HG03135 (cell line): ENCODE measurements at regions not wholly inside any gene's neighbourhood (a gene's known extent, or its start where the extent isn't known, plus 50 kb on each side); places are given as distances from the start of the nearest gene placed in this dataset.

ENCODE experiments used
- ATAC-seq: cut with Tn5 transposase; IDR thresholded peaks from one replicate; pipeline ENCODE4 v1.9.1; 2021; ENCODE audit warnings: mild to moderate bottlenecking, moderate library complexity; ENCODE audit not compliant: unreplicated experiment

- no peak for ATAC-seq
These were observed 54.1 kb upstream of the PRLR start for GRCh38 chr5:35284364-35284763.

GRCh38 chr5:35282810-35283209 lies 52.5 kb upstream of the PRLR start:
- ATAC-seq, result no peak

- no peak for ATAC-seq
These were observed 51.3 kb upstream of the PRLR start for GRCh38 chr5:35281613-35282012.
